Esophagus muscularis mucosa (tissue), 3 donors: ENCODE measurements at regions not wholly inside any gene's neighbourhood (a gene's known extent, or its start where the extent isn't known, plus 50 kb on each side); places are given as distances from the start of the nearest gene placed in this dataset.

ENCODE experiments used
- CTCF ChIP-seq, 3 experiments: fragments of 200-600 bp in 2 of 3; fragments of 450-650 bp in 1 of 3; sonication (generic) in 2 of 3; IDR thresholded peaks; one replicate each; pipeline ENCODE4 v1.5.1; 2017 to 2019; ENCODE audit warnings: antibody characterized with exemption in 3 of 3, mild to moderate bottlenecking in 2 of 3, moderate library complexity in 1 of 3
- POLR2A ChIP-seq: fragments of 450-650 bp; IDR thresholded peaks from one replicate; pipeline ENCODE4 v1.6.1; 2017; ENCODE audit warnings: antibody characterized with exemption, moderate library complexity, mild to moderate bottlenecking, low read depth

- TF ChIP-seq CTCF (IDR thresholded peaks at IDR 0.05) = no peak
- TF ChIP-seq POLR2A = no peak
Observed at GRCh38 chr9:87793292-87793691, 67.4 kb downstream of the CTSL start.
